ENCODE measurements at regions not wholly inside any gene's neighbourhood (a gene's known extent, or its start where the extent isn't known, plus 50 kb on each side); places are given as distances from the start of the nearest gene placed in this dataset.
"Not testable (repeated sequence)": the region's sequence is repeated elsewhere in the genome, so short reads cannot be mapped to it uniquely, and the experiment has no call there.

- DNase-seq = no peak
Measured at GRCh38 chr10:3886191-3886590, 101.2 kb upstream of the KLF6 start.

GRCh38 chr10:3882855-3883254, 97.8 kb upstream of the KLF6 start:
- no peak for DNase-seq

- DNase-seq = no peak
Measured at GRCh38 chr10:3881622-3882021, 96.6 kb upstream of the KLF6 start.

DNA sequence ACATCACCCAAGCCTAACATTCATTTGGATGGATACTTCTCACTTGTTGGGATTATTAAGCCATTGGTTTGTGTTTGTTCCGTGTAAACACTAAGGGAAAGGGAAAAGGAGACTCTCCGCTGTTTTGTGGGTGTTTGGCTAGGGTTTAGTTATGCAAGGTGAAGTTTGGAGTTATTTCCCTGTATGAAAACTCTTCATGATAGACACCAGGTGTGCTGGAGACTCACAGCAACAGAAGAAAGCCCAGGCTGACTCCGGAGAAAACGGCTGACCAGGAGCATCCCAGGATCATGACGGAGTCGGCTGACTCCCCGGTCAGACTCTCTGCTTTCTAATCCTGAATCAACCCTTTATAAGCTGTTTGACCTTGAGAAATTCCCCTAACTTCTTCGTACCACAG, 94.1 kb upstream of the KLF6 start:
- no peak for DNase-seq

GRCh38 chr10:3877211-3878000, 92.4 kb upstream of the KLF6 start:
- DNase-seq = no peak

- DNase-seq = no peak
Measured at GRCh38 chr10:3876350-3876962, 91.4 kb upstream of the KLF6 start.

DNA sequence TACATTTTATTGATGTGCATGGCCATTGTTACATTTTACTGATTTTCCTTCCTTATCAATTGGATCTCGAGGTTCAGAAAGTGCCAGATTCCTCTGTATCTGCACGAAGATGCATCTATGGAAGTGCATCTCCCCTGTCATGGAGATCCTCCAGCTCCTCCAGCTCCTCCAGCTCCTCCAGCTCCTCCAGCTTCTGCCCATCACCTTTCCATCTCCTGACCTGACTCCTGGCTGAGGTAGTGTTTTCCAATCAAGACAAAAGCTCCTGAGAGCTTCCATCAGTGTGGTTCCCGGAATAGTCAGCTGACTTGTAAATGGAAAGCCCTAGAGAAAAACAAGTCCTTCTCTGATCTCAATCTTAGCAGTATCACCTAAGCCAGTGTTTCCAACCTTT, 90.8 kb upstream of the KLF6 start:
- no peak for DNase-seq

GRCh38 chr10:3874990-3875841, 90.2 kb upstream of the KLF6 start:
- DNase-seq = no peak

- DNase-seq = not testable (repeated sequence)
Measured at GRCh38 chr10:3874610-3874989, 89.6 kb upstream of the KLF6 start.

DNA sequence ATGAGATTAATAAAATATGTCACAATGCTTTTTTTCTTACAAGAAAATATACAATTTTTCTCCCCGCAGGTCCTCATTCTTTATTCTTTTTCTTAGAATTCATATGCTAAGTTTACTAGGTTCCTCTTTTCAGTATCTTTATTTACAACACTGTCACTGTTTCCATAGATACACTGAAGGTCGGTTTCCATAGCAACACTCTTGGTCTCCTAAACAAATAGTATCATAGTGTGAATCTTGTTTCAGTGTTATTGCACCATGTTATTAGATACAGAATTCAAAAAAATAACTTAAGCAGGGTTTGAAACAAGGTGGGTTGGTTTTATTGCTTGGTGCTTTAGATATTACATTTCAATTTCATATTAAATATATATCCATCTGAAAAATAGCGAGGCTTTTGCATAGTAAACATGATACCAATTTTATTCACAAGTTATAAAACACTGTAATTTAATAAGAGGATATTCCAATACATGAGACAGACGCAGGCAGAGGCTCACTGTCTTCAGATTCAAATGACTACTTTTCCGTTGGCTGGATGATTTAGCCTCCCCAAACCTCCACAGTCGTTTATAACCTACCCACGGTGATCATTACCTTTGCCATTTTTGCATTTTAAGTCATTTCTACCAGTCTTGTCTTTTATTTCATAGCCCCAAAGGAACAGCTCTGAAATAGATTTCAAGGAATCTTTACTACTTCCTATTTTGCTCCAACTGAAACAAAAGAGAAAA, 88.9 kb upstream of the KLF6 start:
- DNase-seq = no peak

GRCh38 chr10:3872712-3873329, 87.8 kb upstream of the KLF6 start:
- no peak for DNase-seq

DNA sequence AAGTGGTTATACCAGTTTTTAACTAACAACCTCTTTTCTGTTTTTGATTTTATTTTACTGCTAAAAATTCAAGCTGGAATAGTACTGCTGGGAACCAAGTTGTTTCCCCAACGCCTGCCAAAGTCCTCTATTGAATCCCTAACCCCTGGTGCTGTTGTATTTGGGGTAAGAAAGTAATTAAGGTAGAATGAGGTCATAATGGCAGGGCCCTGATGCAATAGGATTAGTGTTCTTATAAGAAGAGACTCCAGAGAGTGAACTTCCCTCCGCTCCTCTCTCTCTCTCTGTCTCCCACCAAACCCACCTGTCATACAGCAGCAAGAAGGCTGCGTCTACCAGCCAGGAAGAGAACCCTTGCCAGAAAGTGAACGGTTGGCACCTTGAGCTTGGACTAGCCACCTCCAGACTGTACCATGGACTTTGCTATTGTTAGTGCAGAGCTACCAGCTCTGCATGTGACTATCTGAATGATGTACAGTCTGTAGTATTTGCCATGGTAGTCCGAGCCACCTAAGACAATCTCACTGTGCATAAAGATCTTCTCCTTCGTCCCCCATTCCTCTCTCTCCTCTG, 86.5 kb upstream of the KLF6 start:
- no peak for DNase-seq

DNA sequence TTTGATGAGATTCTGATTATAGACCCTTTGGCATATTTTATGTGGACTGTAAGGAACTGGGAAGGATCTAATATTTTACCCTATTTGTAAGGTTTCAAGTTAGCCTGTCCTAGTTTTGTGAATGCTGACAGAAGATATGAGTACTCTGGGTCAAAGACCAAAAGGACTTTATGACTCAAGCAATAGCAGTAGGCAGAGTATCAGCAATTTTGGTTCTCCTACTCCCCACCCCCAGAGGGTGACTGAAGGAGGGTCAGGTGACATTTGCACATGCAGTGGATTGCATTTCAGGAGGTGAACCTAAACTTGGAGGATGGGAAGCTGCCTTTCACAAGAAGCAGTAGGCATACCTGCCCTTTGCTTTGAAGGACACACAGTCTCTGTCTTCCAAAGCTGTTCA, 84.0 kb upstream of the KLF6 start:
- no peak for DNase-seq

- no peak for DNase-seq
Measured at GRCh38 chr10:3868271-3868664, 83.3 kb upstream of the KLF6 start.

DNA sequence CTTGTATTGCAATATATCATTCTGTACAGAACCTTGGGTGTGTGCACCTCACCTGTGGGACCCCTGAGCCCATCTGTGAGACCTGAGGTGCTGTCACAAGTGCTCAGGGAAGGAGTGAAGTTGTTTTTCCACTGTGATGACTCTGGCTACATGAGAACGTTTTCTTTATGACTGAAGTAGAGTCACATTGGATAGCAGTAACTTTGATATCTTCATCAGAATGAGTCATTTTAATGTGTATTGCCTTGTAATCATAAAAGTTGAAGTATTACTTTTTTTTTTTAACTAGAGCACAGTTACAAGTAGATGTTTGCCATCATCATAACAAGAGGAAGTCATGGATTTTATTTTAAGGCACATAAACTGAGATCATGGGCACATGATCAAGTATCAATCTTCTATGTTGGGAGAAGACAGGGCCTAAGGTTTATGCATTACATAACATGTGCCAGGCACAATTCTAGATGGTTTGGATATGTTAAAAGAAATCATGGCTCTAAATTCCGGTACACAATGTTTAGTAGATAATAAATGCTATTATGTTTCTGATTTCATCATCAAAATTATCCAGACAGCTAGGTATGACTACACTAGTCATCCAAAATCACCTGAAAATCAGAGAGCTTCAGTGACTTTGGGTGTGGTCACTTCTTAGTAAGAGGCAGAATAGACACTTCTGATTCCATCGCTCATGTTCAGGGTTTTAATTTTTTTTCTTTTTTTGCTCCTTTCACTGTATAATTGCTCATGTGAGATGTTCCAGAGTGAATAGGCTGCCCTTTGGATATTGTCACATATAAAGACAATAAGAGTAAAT, 82.7 kb upstream of the KLF6 start:
- DNase-seq = peak in 1 of 2 experiments; percentile 47

DNA sequence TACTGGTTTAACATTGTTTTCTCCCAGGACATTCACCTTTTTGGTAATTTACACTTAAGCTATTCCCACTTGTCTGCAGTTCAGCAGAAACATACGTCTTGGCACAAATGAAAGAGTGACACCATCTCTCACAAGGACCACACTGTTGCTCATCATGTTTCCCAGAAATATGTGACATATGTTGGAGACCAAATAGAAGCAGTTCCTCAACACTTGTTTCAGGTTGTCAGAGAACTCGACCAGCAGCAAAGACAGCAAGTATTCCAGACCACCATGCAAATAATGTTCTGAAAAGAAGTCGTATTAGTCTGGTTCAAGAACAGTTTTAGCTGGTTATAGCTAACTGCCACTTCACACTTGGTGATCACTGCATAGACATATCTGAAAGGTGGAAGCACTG, 81.3 kb upstream of the KLF6 start:
- no peak for DNase-seq

DNA sequence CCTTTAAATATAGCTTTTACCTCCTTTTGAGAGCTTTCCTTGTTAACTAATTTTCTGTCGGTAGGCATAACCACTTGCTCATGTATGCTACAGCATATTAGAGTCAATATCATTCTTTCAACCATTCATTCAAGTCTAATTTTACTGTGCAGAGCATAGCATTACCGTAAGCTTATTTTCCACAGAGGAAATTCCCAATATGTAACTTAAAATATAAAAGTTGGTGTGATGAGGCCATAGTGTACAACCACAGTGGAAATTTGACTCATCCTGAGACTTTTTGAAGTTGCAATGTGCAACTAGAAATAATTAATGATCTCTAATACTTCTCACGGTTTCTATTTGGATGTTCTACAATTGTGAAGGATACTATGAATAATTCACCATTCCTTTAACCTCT, 80.6 kb upstream of the KLF6 start:
- no peak for DNase-seq

- DNase-seq = no peak
Measured at GRCh38 chr10:3861795-3862194, 76.8 kb upstream of the KLF6 start.

DNA sequence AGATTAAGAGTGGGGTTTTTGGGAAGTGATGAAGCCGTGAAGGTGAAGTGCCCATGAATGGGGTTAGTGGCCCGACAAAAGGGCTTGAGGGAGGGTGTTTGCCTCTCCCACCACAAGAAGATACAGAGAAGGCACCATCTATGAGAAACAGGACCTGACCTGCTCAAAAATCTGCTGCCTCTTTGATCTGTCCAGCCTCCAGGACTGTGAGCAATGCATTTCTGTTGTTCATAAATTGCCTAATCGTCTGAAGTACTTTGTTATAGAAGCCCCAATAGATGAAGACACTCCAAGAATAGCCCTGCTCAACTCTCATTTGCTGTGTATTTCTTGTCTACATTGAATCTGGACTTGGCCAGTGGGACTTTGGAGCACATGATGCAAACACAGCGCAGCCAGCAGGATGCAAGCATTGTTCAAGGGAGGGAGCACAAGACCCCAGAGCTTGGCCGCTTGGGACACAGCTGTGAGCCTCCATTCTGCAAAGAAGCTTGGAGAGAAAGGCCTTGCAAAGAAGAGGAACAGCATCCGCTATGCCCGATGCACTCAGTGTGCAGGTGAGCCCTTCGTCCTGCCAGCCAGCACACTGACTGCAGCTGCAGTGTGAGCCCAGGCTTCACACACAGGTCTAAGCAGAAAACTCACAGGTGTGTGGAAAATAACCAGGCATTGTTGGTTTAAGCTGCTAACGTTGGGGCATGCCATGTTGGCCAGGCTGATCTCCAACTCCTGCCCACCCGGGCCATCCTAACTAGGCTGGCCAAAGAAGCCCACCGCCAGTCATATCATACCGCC, 73.2 kb upstream of the KLF6 start:
- no peak for DNase-seq

- no peak for DNase-seq
Measured at GRCh38 chr10:3857318-3857717, 72.3 kb upstream of the KLF6 start.

DNA sequence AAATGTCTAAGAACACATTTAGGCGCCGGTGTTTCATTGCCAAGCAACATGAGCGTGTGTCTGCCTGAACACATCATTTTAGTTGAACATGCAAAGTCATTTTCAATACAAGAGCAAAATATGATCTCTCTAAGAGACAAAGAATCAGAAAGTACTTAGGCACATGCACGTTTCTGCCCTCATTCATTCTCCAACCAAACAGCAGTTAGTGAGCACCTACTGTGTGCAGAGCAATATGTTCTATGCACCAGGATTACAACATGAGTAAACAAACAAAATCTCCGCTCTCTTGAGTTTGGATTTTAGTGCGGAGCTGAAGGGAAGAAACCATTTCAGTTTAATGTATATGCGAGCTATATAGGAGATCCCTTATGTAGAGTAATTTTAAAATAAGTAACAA, 71.6 kb upstream of the KLF6 start:
- no peak for DNase-seq
